HCT116 (cell line): ENCODE measurements at regions not wholly inside any gene's neighbourhood (a gene's known extent, or its start where the extent isn't known, plus 50 kb on each side); places are given as distances from the start of the nearest gene placed in this dataset.

Experiments used
- ATAC-seq: fragments of 200-7000 bp; cut with Tn5 transposase; 2 replicates; pipeline ENCODE4 v1.9.1; 2020; ENCODE audit warnings: mild to moderate bottlenecking, moderate library complexity
- BruUV-seq: library from RNA; stranded (reverse); fragments of 400-500 nt; replicated peaks from 2 replicates; lab custom pipeline; 2021; lab: Mats Ljungman, UMichigan
- CTCF ChIA-PET: fragments of 300-600 bp; sonication (Branson Sonifier 250); formaldehyde crosslinking; loops from one replicate; lab custom pipeline; 2021; ENCODE audit warnings: antibody characterized with exemption; lab: Charles Lee
- POLR2A ChIA-PET: fragments of 300-600, 350-600 bp; sonication (Branson Sonifier 250); formaldehyde crosslinking; loops from one replicate; lab custom pipeline; 2021; ENCODE audit warnings: antibody characterized with exemption; lab: Charles Lee
- RAD21 ChIA-PET, 2 experiments: fragments of 300-600 bp; sonication (Branson Sonifier 250); formaldehyde crosslinking; loops; one replicate each; lab custom pipeline; 2023; ENCODE audit warnings: low total read pairs in 2 of 2; ENCODE audit not compliant: uncharacterized antibody in 2 of 2, unreplicated experiment in 2 of 2, low non-redundant PET in 1 of 2; lab: Charles Lee
- DNase-seq: peaks from one replicate; pipeline ENCODE4 v3.0.0-alpha.2; 2010; ENCODE audit warnings: low read depth, low spot score
- H2AFZ ChIP-seq: fragments of 200-600 bp; shearing (Covaris generic), sonication (generic); 2 replicates; pipeline ENCODE4 v1.6.1; 2017; ENCODE audit warnings: low read depth, mixed run types, mixed read lengths, antibody characterized with exemption, low read length; ENCODE audit not compliant: poor library complexity, severe bottlenecking
- H3K27ac ChIP-seq: 2 replicates; pipeline ENCODE4 v1.5.1; 2012; ENCODE audit warnings: low read depth, low read length
- H3K27me3 ChIP-seq: fragments of 200-600 bp; sonication (generic); 2 replicates; pipeline ENCODE4 v1.6.1; 2016; ENCODE audit warnings: mixed run types, low read length, mixed read lengths; ENCODE audit not compliant: insufficient read depth
- H3K36me3 ChIP-seq, 2 experiments: fragments of 200-500 bp in 1 of 2; fragments of 200-600 bp in 1 of 2; sonication (Bioruptor generic) in 1 of 2; sonication (generic) in 1 of 2; 2 replicates each; pipeline versions ENCODE4 v1.5.1 to v1.6.1; 2014 to 2016; ENCODE audit warnings: low read length in 2 of 2, inconsistent platforms in 1 of 2, mixed read lengths in 1 of 2, mixed run types in 1 of 2; ENCODE audit not compliant: insufficient read depth in 2 of 2, control insufficient read depth in 1 of 2
- H3K4me1 ChIP-seq, 2 experiments: fragments of 200-600 bp in 1 of 2; sonication (generic) in 1 of 2; 2 replicates each; pipeline versions ENCODE4 v1.5.1 to v1.6.1; 2012 to 2017; ENCODE audit warnings: low read length in 2 of 2, inconsistent platforms in 1 of 2, mild to moderate bottlenecking in 1 of 2, mixed read lengths in 1 of 2, mixed run types in 1 of 2, moderate library complexity in 1 of 2; ENCODE audit not compliant: insufficient read depth in 2 of 2, control insufficient read depth in 1 of 2
- H3K4me2 ChIP-seq: fragments of 200-600 bp; sonication (generic); 2 replicates; pipeline ENCODE4 v1.6.1; 2017; ENCODE audit warnings: mixed run types, low read length, mixed read lengths
- H3K4me3 ChIP-seq, 2 experiments: fragments of 200-600 bp in 1 of 2; sonication (generic) in 1 of 2; replicated peaks in 1 of 2; 2 replicates each; pipeline ENCODE4 v1.5.1; 2011 to 2016; ENCODE audit warnings: low read length in 2 of 2, control low read depth in 1 of 2, low read depth in 1 of 2, mild to moderate bottlenecking in 1 of 2, mixed read lengths in 1 of 2, mixed run types in 1 of 2
- H3K79me2 ChIP-seq: fragments of 200-600 bp; sonication (generic); 2 replicates; pipeline ENCODE4 v1.6.1; 2017; ENCODE audit warnings: mild to moderate bottlenecking, mixed run types, low read length, moderate library complexity, mixed read lengths; ENCODE audit not compliant: insufficient read depth
- H3K9ac ChIP-seq: fragments of 200-600 bp; sonication (generic); 2 replicates; pipeline ENCODE4 v1.6.1; 2016; ENCODE audit warnings: low read length, mixed read lengths
- H3K9me2 ChIP-seq: fragments of 200-600 bp; sonication (generic), shearing (Covaris generic); 2 replicates; pipeline ENCODE4 v1.6.1; 2017; ENCODE audit warnings: mixed run types, mild to moderate bottlenecking, moderate library complexity; ENCODE audit not compliant: insufficient read depth
- H3K9me3 ChIP-seq, 2 experiments: fragments of 200-500 bp in 1 of 2; fragments of 200-600 bp in 1 of 2; sonication (Bioruptor generic) in 1 of 2; sonication (generic) in 1 of 2; 2 replicates each; pipeline ENCODE4 v1.6.1; 2014 to 2017; ENCODE audit warnings: low read length in 2 of 2, mixed read lengths in 2 of 2, inconsistent platforms in 1 of 2, low read depth in 1 of 2, mild to moderate bottlenecking in 1 of 2, mixed run types in 1 of 2, moderate library complexity in 1 of 2; ENCODE audit not compliant: control insufficient read depth in 1 of 2, insufficient read depth in 1 of 2
- H4K20me1 ChIP-seq: fragments of 200-600 bp; sonication (generic), shearing (Covaris generic); 2 replicates; pipeline ENCODE4 v1.6.1; 2017; ENCODE audit warnings: mixed run types, mild to moderate bottlenecking, moderate library complexity; ENCODE audit not compliant: insufficient read depth
- ELF1 ChIP-seq: IDR thresholded peaks from 2 replicates; pipeline ENCODE4 v1.6.1; 2012; ENCODE audit warnings: low read depth, borderline replicate concordance
- EZH2 ChIP-seq: fragments of 200-600 bp; sonication (generic); IDR thresholded peaks from 2 replicates; pipeline ENCODE4 v1.6.1; 2017; ENCODE audit warnings: antibody characterized with exemption, mixed run types
- EZH2phosphoT487 ChIP-seq: fragments of 200-600 bp; IDR thresholded peaks from 2 replicates; pipeline ENCODE4 v1.6.1; 2018; ENCODE audit warnings: antibody characterized with exemption, borderline replicate concordance
- JUND ChIP-seq: IDR thresholded peaks from 2 replicates; pipeline ENCODE4 v1.6.1; 2012
- RAD21 ChIP-seq: IDR thresholded peaks from 2 replicates; pipeline ENCODE4 v1.6.1; 2012; ENCODE audit warnings: low read depth, mild to moderate bottlenecking
- SIN3A ChIP-seq: IDR thresholded peaks from 2 replicates; pipeline ENCODE4 v1.6.1; 2012; ENCODE audit warnings: low read depth
- SP1 ChIP-seq: IDR thresholded peaks from 2 replicates; pipeline ENCODE4 v1.6.1; 2012; ENCODE audit warnings: low read depth
- SRF ChIP-seq: IDR thresholded peaks from 2 replicates; pipeline ENCODE4 v1.6.1; 2012; ENCODE audit warnings: low read depth
- TCF7L2 ChIP-seq: IDR thresholded peaks from 2 replicates; pipeline ENCODE4 v1.7.0; 2011; ENCODE audit warnings: borderline replicate concordance, inconsistent platforms; ENCODE audit not compliant: insufficient read depth, insufficient read length; ENCODE audit errors: extremely low read depth
- ZBTB33 ChIP-seq: IDR thresholded peaks from 2 replicates; pipeline ENCODE4 v1.6.1; 2011; ENCODE audit warnings: mild to moderate bottlenecking, low read length, moderate library complexity; ENCODE audit not compliant: insufficient replicate concordance; ENCODE audit errors: extremely low read depth
- intact Hi-C: fragments of 100-400 bp; cut with micrococcal nuclease; formaldehyde crosslinking; loops from 2 replicates; pipeline ENCODE4 v1.10.0; 2022
- TF ChIP-seq, protein P1 (sequence below): IDR thresholded peaks from 2 replicates; pipeline ENCODE4 v1.6.1; 2012

- TF ChIP-seq RAD21 = no peak
- TF ChIP-seq SIN3A = no peak
- TF ChIP-seq ZBTB33 = no peak
- no peak for TF ChIP-seq SP1
- no peak for TF ChIP-seq EZH2
- no peaks in the 10 kb centered on the region for H3K79me2 ChIP-seq
- no peak for ATAC-seq
- POLR2A ChIA-PET = no interaction called here
- CTCF ChIA-PET = no interaction called here
- H3K4me3 ChIP-seq = no peak overlapping the region
- no peaks in the 10 kb centered on the region for H3K9me2 ChIP-seq
- H3K36me3 ChIP-seq = no peaks in the 10 kb centered on the region
- no peaks in the 10 kb centered on the region for H3K27me3 ChIP-seq
- no peaks in the 10 kb centered on the region for H3K9me3 ChIP-seq
- no peak for DNase-seq
- no peak overlapping the region for H3K27ac ChIP-seq
- no peaks in the 10 kb centered on the region for H3K4me1 ChIP-seq
- H4K20me1 ChIP-seq = no peaks in the 10 kb centered on the region
- H3K4me2 ChIP-seq = no peak overlapping the region
- BruUV-seq = no TSS peak
- intact Hi-C loops = no loop called here
- RAD21 ChIA-PET = no interaction called here
- H3K9ac ChIP-seq = no peak overlapping the region
- H2AFZ ChIP-seq = no peak overlapping the region
Measured at GRCh38 chr5:71841107-71841506, 122.0 kb downstream of the CARTPT start.

DNA sequence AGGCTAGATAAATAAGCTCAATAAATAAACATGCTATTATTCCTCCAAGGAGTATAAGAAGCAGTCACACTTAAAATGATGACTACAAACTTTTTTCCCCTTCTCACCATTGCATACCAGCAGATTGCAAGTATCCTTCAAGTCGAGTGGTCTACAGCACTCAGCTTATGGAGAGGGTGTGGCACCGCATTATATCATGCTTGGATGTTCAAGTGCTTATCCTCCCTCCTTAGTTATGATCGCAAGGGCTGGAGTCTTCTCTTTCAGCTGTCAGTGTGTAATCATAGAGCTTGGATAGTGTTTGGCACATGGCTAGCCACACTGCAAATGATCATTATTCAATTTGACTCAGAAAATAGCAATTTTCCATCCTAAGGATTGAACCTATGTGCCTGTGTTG is 124.0 kb downstream of the CARTPT start:
- H3K9ac ChIP-seq = no peak overlapping the region
- H2AFZ ChIP-seq = no peak overlapping the region
- no peak overlapping the region for H3K4me3 ChIP-seq
- no peaks in the 10 kb centered on the region for H4K20me1 ChIP-seq
- intact Hi-C loops = no loop called here
- H3K4me1 ChIP-seq = no peaks in the 10 kb centered on the region
- H3K36me3 ChIP-seq = no peaks in the 10 kb centered on the region
- H3K9me3 ChIP-seq = no peaks in the 10 kb centered on the region
- RAD21 ChIA-PET = no interaction called here
- no peak for ATAC-seq
- no peaks in the 10 kb centered on the region for H3K9me2 ChIP-seq
- TF ChIP-seq, protein P1, sequence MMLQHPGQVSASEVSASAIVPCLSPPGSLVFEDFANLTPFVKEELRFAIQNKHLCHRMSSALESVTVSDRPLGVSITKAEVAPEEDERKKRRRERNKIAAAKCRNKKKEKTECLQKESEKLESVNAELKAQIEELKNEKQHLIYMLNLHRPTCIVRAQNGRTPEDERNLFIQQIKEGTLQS = no peak
- TF ChIP-seq EZH2 (no peak), SRF (no peak), ZBTB33 (no peak), JUND (no peak), SIN3A (no peak), EZH2phosphoT487 (no peak), TCF7L2 (no peak), ELF1 (no peak)
- CTCF ChIA-PET = no interaction called here
- no peak for DNase-seq
- POLR2A ChIA-PET = no interaction called here
- no peaks in the 10 kb centered on the region for H3K79me2 ChIP-seq
- H3K27ac ChIP-seq = no peak overlapping the region
- no peak overlapping the region for H3K4me2 ChIP-seq
- BruUV-seq = no TSS peak
- no peaks in the 10 kb centered on the region for H3K27me3 ChIP-seq
